HepG2 (cell line): ENCODE measurements at regions not wholly inside any gene's neighbourhood (a gene's known extent, or its start where the extent isn't known, plus 50 kb on each side); places are given as distances from the start of the nearest gene placed in this dataset.

Experiments used
- ATAC-seq: fragments of 200-7000 bp; cut with Tn5 transposase; 3 replicates; pipeline ENCODE4 v1.9.1; 2020; ENCODE audit warnings: mild to moderate bottlenecking, moderate library complexity
- BruUV-seq: library from RNA; stranded (reverse); fragments of 400-500 nt; replicated peaks from 2 replicates; lab custom pipeline; 2021; lab: Mats Ljungman, UMichigan
- CTCF ChIA-PET: fragments of 300-600 bp; formaldehyde crosslinking; extraction: SDS; loops from one replicate; lab custom pipeline; 2021; ENCODE audit warnings: low total read pairs, inconsistent platforms, low intra/inter-chr PET ratio; lab: Yijun Ruan, JAX
- POLR2A ChIA-PET: fragments of 350-600 bp; sonication (Branson Sonifier 250); formaldehyde crosslinking; loops from one replicate; lab custom pipeline; 2020; ENCODE audit warnings: antibody characterized with exemption, inconsistent platforms; lab: Yijun Ruan, JAX
- DNase-seq: peaks from one replicate; pipeline ENCODE4 v3.0.0-alpha.2; 2015; ENCODE audit warnings: low spot score
- FAIRE-seq: peaks from 3 replicates; lab custom pipeline; 2011; peaks lifted over from hg19 to GRCh38; lab: Jason Lieb, UNC
- H2AFZ ChIP-seq: one replicate; pipeline ENCODE4 v1.6.1; 2011; ENCODE audit warnings: low read length, inconsistent platforms
- H3K27ac ChIP-seq: fragments of 300-600 bp; 3 replicates; pipeline ENCODE4 v1.8.0; 2011; ENCODE audit warnings: mixed run types, mild to moderate bottlenecking, mixed read lengths, low read length, inconsistent platforms; ENCODE audit not compliant: insufficient read depth; ENCODE audit errors: extremely low read length
- H3K27me3 ChIP-seq, 2 experiments: fragments of 200-600 bp in 1 of 2; 2 replicates in 1 of 2; 3 replicates in 1 of 2; pipeline versions ENCODE4 v1.6.0 to v1.8.0; 2011; ENCODE audit warnings: low read length in 2 of 2, mild to moderate bottlenecking in 2 of 2, moderate library complexity in 2 of 2, inconsistent platforms in 1 of 2; ENCODE audit not compliant: insufficient read depth in 2 of 2, control insufficient read depth in 1 of 2
- H3K36me3 ChIP-seq, 2 experiments: fragments of 200-600 bp in 1 of 2; replicated peaks in 1 of 2; 2 replicates in 1 of 2; 3 replicates in 1 of 2; pipeline versions ENCODE4 v1.5.1 to v1.8.0; 2011; ENCODE audit warnings: low read length in 2 of 2, inconsistent platforms in 1 of 2; ENCODE audit not compliant: insufficient read depth in 2 of 2, control insufficient read depth in 1 of 2
- H3K4me1 ChIP-seq: 2 replicates; pipeline ENCODE4 v1.5.1; 2012; ENCODE audit warnings: low read length, inconsistent platforms; ENCODE audit not compliant: insufficient read depth
- H3K4me2 ChIP-seq: 2 replicates; pipeline ENCODE4 v1.6.0; 2011; ENCODE audit warnings: low read depth, low read length, inconsistent platforms
- H3K4me3 ChIP-seq, 3 experiments: fragments of 200-600 bp in 1 of 3; sonication (generic), shearing (Covaris generic) in 1 of 3; replicated peaks in 1 of 3; 2 replicates each; pipeline ENCODE4 v1.5.1; 2011 to 2016; ENCODE audit warnings: low read length in 3 of 3, inconsistent platforms in 2 of 3, low read depth in 2 of 3, mild to moderate bottlenecking in 2 of 3, control low read depth in 1 of 3, mixed read lengths in 1 of 3; ENCODE audit not compliant: insufficient read depth in 1 of 3
- H3K79me2 ChIP-seq: one replicate; pipeline ENCODE4 v1.6.1; 2011; ENCODE audit warnings: low read length, inconsistent platforms; ENCODE audit not compliant: insufficient read depth
- H3K9ac ChIP-seq: 2 replicates; pipeline ENCODE4 v1.6.0; 2011; ENCODE audit warnings: mild to moderate bottlenecking, low read depth, low read length, inconsistent platforms; ENCODE audit not compliant: insufficient read depth
- H3K9me3 ChIP-seq: 2 replicates; pipeline ENCODE4 v1.5.1; 2012; ENCODE audit warnings: mild to moderate bottlenecking, low read length
- H4K20me1 ChIP-seq: 2 replicates; pipeline ENCODE4 v1.6.0; 2011; ENCODE audit warnings: inconsistent platforms, mild to moderate bottlenecking, low read length, moderate library complexity; ENCODE audit not compliant: insufficient read depth
- ARNT ChIP-seq: fragments of 450-650 bp; IDR thresholded peaks from 2 replicates; pipeline ENCODE4 v1.6.1; 2017
- ARNTL ChIP-seq: sonication (generic); formaldehyde crosslinking; IDR thresholded peaks from 2 replicates; pipeline ENCODE4 v1.4.0; 2020; ENCODE audit warnings: mild to moderate bottlenecking, missing genetic modification reagents
- HNRNPUL1 ChIP-seq: fragments of 200-400 bp; formaldehyde crosslinking; IDR thresholded peaks from 2 replicates; pipeline ENCODE4 v1.6.1; 2017; ENCODE audit warnings: low read depth, mild to moderate bottlenecking, low read length, moderate library complexity
- IKZF5 ChIP-seq: IDR thresholded peaks from 2 replicates; pipeline ENCODE4 v1.6.1; 2018; ENCODE audit warnings: missing genetic modification reagents, mild to moderate bottlenecking, missing compliant biosample characterization
- MED1 ChIP-seq: sonication (generic); formaldehyde crosslinking; IDR thresholded peaks from 2 replicates; pipeline ENCODE4 v1.4.0; 2020; ENCODE audit warnings: missing genetic modification reagents
- MTA3 ChIP-seq: sonication (generic); formaldehyde crosslinking; IDR thresholded peaks from 2 replicates; pipeline ENCODE4 v1.4.0; 2020; ENCODE audit warnings: missing genetic modification reagents
- NCOA5 ChIP-seq: sonication (generic); formaldehyde crosslinking; IDR thresholded peaks from 2 replicates; pipeline ENCODE4 v1.4.0; 2020; ENCODE audit warnings: missing genetic modification reagents
- NFE2L1 ChIP-seq: sonication (generic); formaldehyde crosslinking; IDR thresholded peaks from 2 replicates; pipeline ENCODE4 v1.4.0; 2020; ENCODE audit warnings: missing genetic modification reagents, mild to moderate bottlenecking, borderline replicate concordance
- RBAK ChIP-seq: sonication (generic); formaldehyde crosslinking; IDR thresholded peaks from 2 replicates; pipeline ENCODE4 v1.5.1; 2020; ENCODE audit warnings: mild to moderate bottlenecking, missing genetic modification reagents
- SAFB2 ChIP-seq: sonication (generic); formaldehyde crosslinking; IDR thresholded peaks from 2 replicates; pipeline ENCODE4 v1.5.1; 2020; ENCODE audit warnings: missing genetic modification reagents, low read depth, mild to moderate bottlenecking, borderline replicate concordance
- TOPORS ChIP-seq: sonication (generic); formaldehyde crosslinking; IDR thresholded peaks from 2 replicates; pipeline ENCODE4 v1.8.0; 2023; ENCODE audit warnings: mild to moderate bottlenecking, missing genetic modification reagents
- ZC3H4 ChIP-seq: sonication (generic); formaldehyde crosslinking; IDR thresholded peaks from 2 replicates; pipeline ENCODE4 v1.4.0; 2020; ENCODE audit warnings: missing genetic modification reagents, borderline replicate concordance
- ZIK1 ChIP-seq: sonication (generic); formaldehyde crosslinking; IDR thresholded peaks from 2 replicates; pipeline ENCODE4 v1.5.0; 2020; ENCODE audit warnings: mild to moderate bottlenecking, low read depth, missing genetic modification reagents, borderline replicate concordance
- ZNF274 ChIP-seq: sonication (generic); formaldehyde crosslinking; IDR thresholded peaks from 2 replicates; pipeline ENCODE4 v1.5.1; 2020; ENCODE audit warnings: mild to moderate bottlenecking, missing genetic modification reagents
- ZNF282 ChIP-seq: fragments of 450-650 bp; IDR thresholded peaks from 2 replicates; pipeline ENCODE4 v1.6.1; 2018; ENCODE audit not compliant: partially characterized antibody
- ZNF567 ChIP-seq: sonication (generic); formaldehyde crosslinking; IDR thresholded peaks from 2 replicates; pipeline ENCODE4 v1.8.1; 2023; ENCODE audit warnings: mild to moderate bottlenecking, missing genetic modification reagents, borderline replicate concordance
- ZNF709 ChIP-seq: sonication (generic); formaldehyde crosslinking; IDR thresholded peaks from 2 replicates; pipeline ENCODE4 v1.5.0; 2020; ENCODE audit warnings: mild to moderate bottlenecking, missing genetic modification reagents
- ZNF747 ChIP-seq: sonication (generic); formaldehyde crosslinking; IDR thresholded peaks from 2 replicates; pipeline ENCODE4 v1.8.1; 2023; ENCODE audit warnings: missing genetic modification reagents, mild to moderate bottlenecking, borderline replicate concordance
- in situ Hi-C: cut with HindIII; loops from 2 replicates; pipeline ENCODE4 v1.10.0; 2017; ENCODE audit warnings: low pct_unique_long_range_greater_than_20kb; ENCODE audit not compliant: extremely low pct_ligation_motif_present
- intact Hi-C: fragments of 100-400 bp; cut with micrococcal nuclease; formaldehyde crosslinking; loops from one replicate; pipeline ENCODE4 v1.10.0; 2022; ENCODE audit not compliant: unreplicated experiment

- intact Hi-C loops (no loop called here), in situ Hi-C loops (no loop called here)
- Histone ChIP-seq H3K79me2 (no peaks in the 10 kb centered on the region), H3K4me3 (no peak overlapping the region), H3K9ac (no peak overlapping the region), H3K4me1 (no peaks in the 10 kb centered on the region), H4K20me1 (no peaks in the 10 kb centered on the region), H3K27ac (no peak overlapping the region), H3K36me3 (no peaks in the 10 kb centered on the region), H2AFZ (no peak overlapping the region), H3K27me3 (no peaks in the 10 kb centered on the region), H3K9me3 (no peaks in the 10 kb centered on the region), H3K4me2 (no peak overlapping the region)
- DNase-seq = no peak
- ChIA-PET CTCF (no interaction called here), POLR2A (no interaction called here)
- no peak for FAIRE-seq
- no TSS peak for BruUV-seq
- no peak for ATAC-seq
- no peak for TF ChIP-seq ZNF709 (CRISPR knock-in tag)
- no peak for TF ChIP-seq ZIK1 (CRISPR knock-in tag)
- no peak for TF ChIP-seq RBAK
- no peak for TF ChIP-seq ZNF274 (CRISPR knock-in tag)
- no peak for TF ChIP-seq MED1
- TF ChIP-seq NCOA5 (CRISPR knock-in tag) = no peak
- no peak for TF ChIP-seq ZNF747 (CRISPR knock-in tag)
- TF ChIP-seq ZNF282 = no peak
- no peak for TF ChIP-seq MTA3 (CRISPR knock-in tag)
- TF ChIP-seq HNRNPUL1 = no peak
- TF ChIP-seq ZNF567 (CRISPR knock-in tag) = no peak
- TF ChIP-seq ARNTL = no peak
- no peak for TF ChIP-seq SAFB2 (CRISPR knock-in tag)
- no peak for TF ChIP-seq ARNT
- TF ChIP-seq NFE2L1 = no peak
- no peak for TF ChIP-seq ZC3H4 (CRISPR knock-in tag)
- TF ChIP-seq IKZF5 (CRISPR knock-in tag) = no peak
- TF ChIP-seq TOPORS (CRISPR knock-in tag) = no peak
These were observed 82.0 kb downstream of the ZIC4 start for GRCh38 chr3:147324356-147324755.
